Endothelial cell of umbilical vein (primary cell): ENCODE measurements at regions not wholly inside any gene's neighbourhood (a gene's known extent, or its start where the extent isn't known, plus 50 kb on each side); places are given as distances from the start of the nearest gene placed in this dataset.

Experiments
- BruUV-seq: library from RNA; stranded (reverse); fragments of 400-500 nt; replicated peaks from 2 replicates; lab custom pipeline; 2021; lab: Mats Ljungman, UMichigan
- CTCF ChIA-PET: fragments of 300-600, 350-600 bp; sonication (Branson Sonifier 250); formaldehyde crosslinking; loops from one replicate; lab custom pipeline; 2021; ENCODE audit warnings: antibody characterized with exemption, inconsistent platforms; lab: Charles Lee
- POLR2A ChIA-PET: fragments of 300-600, 350-600 bp; sonication (Branson Sonifier 250); formaldehyde crosslinking; loops from one replicate; lab custom pipeline; 2021; ENCODE audit warnings: antibody characterized with exemption, inconsistent platforms; lab: Charles Lee
- DNase-seq: peaks from one replicate; pipeline ENCODE4 v3.0.0-alpha.2; 2011; ENCODE audit warnings: low read depth, low spot score
- FAIRE-seq: peaks from 2 replicates; lab custom pipeline; 2011; peaks lifted over from hg19 to GRCh38; lab: Jason Lieb, UNC
- H2AFZ ChIP-seq: 2 replicates; pipeline ENCODE4 v1.6.0; 2012; ENCODE audit warnings: low read depth, low read length, control low read depth, inconsistent platforms
- H3K27ac ChIP-seq: 2 replicates; pipeline ENCODE4 v1.5.1; 2011; ENCODE audit warnings: low read depth, mild to moderate bottlenecking, control low read depth, low read length, moderate library complexity; ENCODE audit not compliant: insufficient read depth
- H3K27me3 ChIP-seq, 2 experiments: 2 replicates each; pipeline versions ENCODE4 v1.6.0 to v1.6.1; 2011; ENCODE audit warnings: low read length in 2 of 2, mixed read lengths in 1 of 2; ENCODE audit not compliant: control insufficient read depth in 2 of 2, insufficient read depth in 2 of 2
- H3K36me3 ChIP-seq, 2 experiments: 2 replicates in 1 of 2; 3 replicates in 1 of 2; pipeline ENCODE4 v1.5.1; 2011; ENCODE audit warnings: low read length in 2 of 2, mild to moderate bottlenecking in 1 of 2, moderate library complexity in 1 of 2; ENCODE audit not compliant: control insufficient read depth in 2 of 2, insufficient read depth in 2 of 2; ENCODE audit errors: extremely low read depth in 1 of 2
- H3K4me1 ChIP-seq: 3 replicates; pipeline ENCODE4 v1.5.1; 2011; ENCODE audit warnings: mild to moderate bottlenecking, low read length; ENCODE audit not compliant: control insufficient read depth, insufficient read depth; ENCODE audit errors: extremely low read depth
- H3K4me2 ChIP-seq: 2 replicates; pipeline ENCODE4 v1.6.1; 2011; ENCODE audit warnings: low read length, control low read depth, mixed read lengths; ENCODE audit not compliant: insufficient read depth
- H3K4me3 ChIP-seq, 3 experiments: fragments of 200-600 bp in 1 of 3; sonication (generic), shearing (Covaris generic) in 1 of 3; replicated peaks in 1 of 3; 2 replicates each; pipeline ENCODE4 v1.5.1; 2011 to 2016; ENCODE audit warnings: control low read depth in 3 of 3, low read length in 3 of 3, mild to moderate bottlenecking in 2 of 3, inconsistent platforms in 1 of 3, low read depth in 1 of 3, moderate library complexity in 1 of 3; ENCODE audit not compliant: insufficient read depth in 1 of 3
- H3K79me2 ChIP-seq: 2 replicates; pipeline ENCODE4 v1.6.0; 2012; ENCODE audit warnings: low read length, inconsistent platforms; ENCODE audit not compliant: control insufficient read depth, insufficient read depth
- H3K9ac ChIP-seq: replicated peaks from 2 replicates; pipeline ENCODE3; 2011; ENCODE audit warnings: low read length, control low read depth; ENCODE audit not compliant: insufficient read depth; ENCODE audit errors: extremely low read depth
- H3K9me1 ChIP-seq: replicated peaks from 3 replicates; pipeline ENCODE4 v1.6.0; 2011; ENCODE audit warnings: mild to moderate bottlenecking, low read length; ENCODE audit not compliant: control insufficient read depth, insufficient read depth; ENCODE audit errors: extremely low read depth
- H3K9me3 ChIP-seq: replicated peaks from 2 replicates; pipeline ENCODE4 v1.5.1; 2012; ENCODE audit warnings: low read length, inconsistent platforms; ENCODE audit not compliant: control insufficient read depth, insufficient read depth
- H4K20me1 ChIP-seq: replicated peaks from 2 replicates; pipeline ENCODE3; 2011; ENCODE audit warnings: mild to moderate bottlenecking, low read length; ENCODE audit not compliant: control insufficient read depth, insufficient read depth; ENCODE audit errors: extremely low read depth
- CTCF ChIP-seq, 2 donors: IDR thresholded peaks; 1 replicate in 1 of 2; 2 replicates in 1 of 2; pipeline ENCODE4 v1.5.1; 2011; ENCODE audit warnings: low read length in 2 of 2, mild to moderate bottlenecking in 2 of 2, moderate library complexity in 2 of 2, control low read depth in 1 of 2, inconsistent platforms in 1 of 2, low read depth in 1 of 2; ENCODE audit not compliant: insufficient read depth in 1 of 2; ENCODE audit errors: extremely low read depth in 1 of 2
- EZH2 ChIP-seq: IDR thresholded peaks from 2 replicates; pipeline ENCODE4 v1.6.1; 2012; ENCODE audit warnings: borderline replicate concordance, low read depth, mild to moderate bottlenecking, moderate library complexity, low read length, inconsistent platforms; ENCODE audit not compliant: severe bottlenecking
- FOS ChIP-seq: IDR thresholded peaks from 2 replicates; pipeline ENCODE4 v1.6.1; 2011; ENCODE audit warnings: mild to moderate bottlenecking, low read length, moderate library complexity, borderline replicate concordance; ENCODE audit not compliant: insufficient read depth
- GATA2 ChIP-seq: IDR thresholded peaks from 2 replicates; pipeline ENCODE4 v1.7.0; 2011; ENCODE audit warnings: low read depth, mild to moderate bottlenecking, moderate library complexity, mixed read lengths, low read length; ENCODE audit not compliant: insufficient read length, insufficient read depth
- JUN ChIP-seq: IDR thresholded peaks from 2 replicates; pipeline ENCODE4 v1.6.1; 2011; ENCODE audit warnings: borderline replicate concordance, low read depth; ENCODE audit not compliant: insufficient read length, insufficient read depth
- MAX ChIP-seq: IDR thresholded peaks from 2 replicates; pipeline ENCODE4 v1.6.1; 2011; ENCODE audit not compliant: insufficient read depth, insufficient read length
- MYC ChIP-seq: IDR thresholded peaks from one replicate; pipeline ENCODE4 v1.6.1; 2011; ENCODE audit warnings: mild to moderate bottlenecking, low read depth, low read length
- POLR2A ChIP-seq: IDR thresholded peaks from 2 replicates; pipeline ENCODE4 v1.6.1; 2012; ENCODE audit warnings: low read depth, mild to moderate bottlenecking, control low read depth, low read length
- POLR2AphosphoS5 ChIP-seq: IDR thresholded peaks from 2 replicates; pipeline ENCODE4 v1.6.1; 2012; ENCODE audit warnings: low read depth, mild to moderate bottlenecking, control low read depth, low read length, moderate library complexity; ENCODE audit not compliant: insufficient read depth
- dilution Hi-C: fragments of 300-500 bp; cut with MboI; formaldehyde crosslinking; loops from one replicate; pipeline ENCODE4 v1.15.0; 2019; ENCODE audit warnings: low sequenced_read_pairs; ENCODE audit not compliant: extremely low pct_ligation_motif_present
- intact Hi-C: fragments of 100-400 bp; cut with micrococcal nuclease; formaldehyde crosslinking; loops from one replicate; pipeline ENCODE4 v1.10.0; 2022

GRCh38 chr4:180840142-180840541, 1403.1 kb upstream of the TENM3 start:
- FAIRE-seq (no peak), DNase-seq (no peak)
- no peaks in the 10 kb centered on the region for H3K79me2 ChIP-seq
- no peaks in the 10 kb centered on the region for H3K27me3 ChIP-seq
- H2AFZ ChIP-seq = no peak overlapping the region
- H3K9me3 ChIP-seq = peaks cover 4% of the 10 kb centered on the region
- dilution Hi-C loops (no loop called here), intact Hi-C loops (no loop called here)
- H3K4me3 ChIP-seq = no peak overlapping the region
- H3K36me3 ChIP-seq = no peaks in the 10 kb centered on the region
- no TSS peak for BruUV-seq
- no peak overlapping the region for H3K4me2 ChIP-seq
- no peak overlapping the region for H3K9ac ChIP-seq
- no peak overlapping the region for H3K27ac ChIP-seq
- H3K4me1 ChIP-seq = no peaks in the 10 kb centered on the region
- no peak for TF ChIP-seq JUN
- TF ChIP-seq POLR2A = no peak
- TF ChIP-seq GATA2 = no peak
- no peak for TF ChIP-seq MYC
- no peak for TF ChIP-seq POLR2AphosphoS5
- no peak for TF ChIP-seq CTCF (IDR thresholded peaks at IDR 0.05; ENCODE audit: extremely low read depth in 1 of 2, insufficient read depth in 1 of 2, low read depth in 1 of 2, low read length in 2 of 2)
- no peak for TF ChIP-seq EZH2
- no peak for TF ChIP-seq FOS
- TF ChIP-seq MAX = no peak
- H4K20me1 ChIP-seq = no peaks in the 10 kb centered on the region
- H3K9me1 ChIP-seq = no peaks in the 10 kb centered on the region
- CTCF ChIA-PET = no interaction called here
- POLR2A ChIA-PET = no interaction called here
